ENCODE measurements at regions not wholly inside any gene's neighbourhood (a gene's known extent, or its start where the extent isn't known, plus 50 kb on each side); places are given as distances from the start of the nearest gene placed in this dataset.
"Not testable (repeated sequence)": the region's sequence is repeated elsewhere in the genome, so short reads cannot be mapped to it uniquely, and the experiment has no call there.

DNA sequence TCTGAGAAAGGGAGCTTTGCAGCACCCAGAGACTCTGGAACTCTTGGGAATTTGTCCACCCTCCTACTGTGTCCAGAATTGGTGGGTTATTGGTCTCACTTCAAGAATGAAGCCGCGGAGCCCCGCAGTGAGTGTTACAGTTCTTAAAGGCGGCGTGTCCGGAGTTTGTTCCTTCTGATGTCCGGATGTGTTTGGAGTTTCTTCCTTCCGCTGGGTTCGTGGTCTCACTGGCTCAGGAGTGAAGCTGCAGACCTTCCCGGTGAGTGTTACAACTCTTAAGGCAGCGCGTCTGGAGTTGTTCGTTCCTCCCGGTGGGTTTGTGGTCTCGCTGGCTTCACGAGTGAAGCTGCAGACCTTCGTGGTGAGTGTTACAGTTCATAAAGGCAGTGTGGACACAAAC lies 824.7 kb downstream of the LRRTM4 start:
- DNase-seq (ENCODE audit: low read depth): not testable (repeated sequence)

DNA sequence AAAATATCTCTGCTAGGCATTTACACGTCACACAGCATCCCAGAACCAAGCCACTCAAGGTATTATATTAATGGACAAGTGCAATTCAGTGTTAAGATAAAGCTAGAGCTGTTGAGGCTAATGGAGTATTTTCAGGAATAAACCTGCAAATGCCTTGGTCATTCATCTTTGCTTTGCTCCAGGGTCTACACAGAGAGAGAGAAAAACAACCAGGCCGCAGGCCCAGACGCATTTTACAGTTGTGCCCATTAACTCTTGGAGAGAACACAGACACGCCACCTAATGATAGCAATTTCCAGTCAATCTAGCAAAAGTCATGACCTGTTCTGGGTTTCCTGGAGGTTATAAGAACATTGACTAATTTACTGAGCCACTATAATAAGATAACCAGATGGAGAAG lies 829.3 kb downstream of the LRRTM4 start:
- DNase-seq (ENCODE audit: low read depth): no peak

DNA sequence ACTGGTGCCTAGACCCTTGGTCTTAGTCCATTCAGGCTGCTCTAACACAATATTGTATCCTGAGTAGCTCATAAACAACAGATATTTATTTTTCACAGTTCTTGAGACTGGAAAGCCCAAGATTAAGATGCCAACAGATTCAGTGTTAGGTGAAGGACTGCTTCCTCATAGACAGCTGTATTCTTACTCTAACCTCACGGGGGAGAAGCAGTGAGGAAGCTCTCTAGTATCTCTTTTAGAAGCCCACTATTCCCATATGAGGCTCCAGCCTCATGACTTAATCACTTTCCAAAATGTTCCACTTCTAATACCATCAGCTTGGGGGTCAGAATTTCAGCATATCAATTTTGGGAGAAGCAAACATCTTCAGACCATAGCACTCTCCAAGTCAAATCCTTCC lies 833.4 kb downstream of the LRRTM4 start:
- no peak for DNase-seq (ENCODE audit: low read depth)

DNA sequence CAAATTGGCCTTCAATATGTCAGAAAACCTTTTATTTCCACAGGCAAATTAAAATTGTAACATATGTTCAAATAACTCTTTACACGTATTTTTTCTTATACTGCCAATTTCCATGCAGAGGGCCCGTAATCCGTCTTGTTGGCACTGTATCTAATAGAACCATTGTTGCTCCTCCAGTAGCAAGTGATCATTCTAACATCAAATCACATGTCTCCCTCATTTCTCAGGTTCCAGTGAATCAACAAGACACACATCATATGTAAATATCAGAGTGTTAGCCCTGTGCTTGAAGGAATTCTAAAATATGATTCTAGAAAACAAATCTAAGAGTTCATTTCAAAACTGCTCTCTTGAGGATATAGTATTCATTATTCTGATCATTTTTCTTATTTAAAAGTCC lies 834.3 kb downstream of the LRRTM4 start:
- no peak for DNase-seq (ENCODE audit: low read depth)

DNA sequence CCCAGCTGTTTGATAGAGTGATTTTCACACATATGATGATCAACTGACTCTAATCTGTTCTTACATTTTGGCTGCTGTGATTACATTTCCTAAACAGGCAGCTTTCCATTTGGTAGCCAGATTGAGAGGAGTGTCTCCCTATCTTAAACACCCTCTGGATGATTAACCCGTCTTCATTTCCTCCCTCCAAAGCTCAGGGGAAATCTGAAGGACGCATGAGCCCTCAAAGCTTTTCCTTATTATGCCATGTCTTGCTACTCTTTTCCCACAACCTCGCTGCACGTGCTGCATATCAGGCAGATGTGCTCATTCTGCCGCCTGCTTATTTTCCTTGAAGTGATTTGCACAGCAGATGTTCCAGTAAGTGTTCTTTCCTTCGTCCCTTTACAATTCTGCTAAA lies 837.4 kb downstream of the LRRTM4 start:
- DNase-seq (ENCODE audit: low read depth): no peak

DNA sequence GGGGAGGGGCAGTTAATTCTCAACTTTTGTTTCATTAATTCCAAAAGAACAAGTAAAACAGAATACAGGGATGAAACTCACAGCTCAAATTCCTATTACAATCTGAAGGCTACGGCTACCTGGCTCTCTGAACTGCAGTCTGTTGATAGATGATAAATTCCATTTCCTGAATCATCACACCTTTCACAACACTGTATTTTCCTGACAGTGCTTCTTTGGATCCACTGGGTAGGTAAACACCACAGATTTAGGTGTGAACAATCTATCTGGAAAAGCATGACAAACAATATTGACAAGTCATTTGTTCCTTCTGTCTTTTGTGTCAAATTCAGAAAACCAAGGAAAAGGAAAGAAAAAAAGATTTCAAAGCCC lies 843.2 kb downstream of the LRRTM4 start:
- DNase-seq (ENCODE audit: low read depth): no peak

DNA sequence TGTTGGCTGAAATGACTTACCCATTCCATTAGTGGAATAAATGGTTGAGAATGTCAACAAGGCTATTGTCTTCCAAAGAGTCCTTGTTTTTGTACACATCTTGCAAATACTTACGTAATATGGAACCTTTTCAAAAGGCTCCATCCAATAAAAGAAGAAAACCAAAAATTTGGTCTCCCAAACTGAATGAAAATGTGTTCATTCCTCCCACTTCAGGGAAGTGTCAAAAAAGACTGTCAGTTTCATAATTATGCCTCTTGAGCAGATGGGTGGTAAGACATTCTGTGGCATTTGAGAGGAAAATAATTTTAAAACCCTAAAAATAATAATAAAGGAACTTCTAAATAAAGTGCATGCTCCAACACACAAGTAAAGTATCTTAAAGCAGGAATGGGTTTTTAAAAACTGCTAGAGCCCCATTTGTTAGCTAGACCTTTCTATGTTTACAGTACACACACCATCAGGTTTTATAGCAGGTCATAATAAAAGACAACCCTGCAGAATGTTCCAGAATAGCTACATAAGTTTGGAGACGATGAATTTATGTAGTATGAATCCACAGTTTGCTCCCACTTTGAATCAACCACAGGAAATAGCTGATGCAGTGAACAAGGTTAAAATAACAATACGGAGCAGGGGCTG lies 843.7 kb downstream of the LRRTM4 start:
- DNase-seq (ENCODE audit: low read depth): peak; percentile 8

DNA sequence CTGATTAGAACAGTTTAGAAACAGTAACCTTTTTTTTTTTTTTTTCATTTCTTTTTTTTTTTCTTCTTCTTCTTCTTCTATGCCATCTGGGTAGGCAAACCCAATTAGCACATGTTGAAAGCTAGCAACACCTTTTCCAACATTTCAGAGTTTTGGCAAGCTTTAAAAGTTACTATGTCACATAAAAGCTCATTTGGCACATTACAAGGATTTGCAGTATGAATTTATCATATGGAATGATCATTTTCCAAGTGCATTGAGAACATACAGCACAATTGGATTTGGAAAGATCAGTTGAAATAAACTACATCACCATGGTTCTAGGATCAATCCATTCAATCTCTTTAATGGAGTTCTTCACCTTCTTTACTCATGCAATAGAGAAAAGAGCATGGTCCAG lies 847.0 kb downstream of the LRRTM4 start:
- DNase-seq (ENCODE audit: low read depth): no peak

DNA sequence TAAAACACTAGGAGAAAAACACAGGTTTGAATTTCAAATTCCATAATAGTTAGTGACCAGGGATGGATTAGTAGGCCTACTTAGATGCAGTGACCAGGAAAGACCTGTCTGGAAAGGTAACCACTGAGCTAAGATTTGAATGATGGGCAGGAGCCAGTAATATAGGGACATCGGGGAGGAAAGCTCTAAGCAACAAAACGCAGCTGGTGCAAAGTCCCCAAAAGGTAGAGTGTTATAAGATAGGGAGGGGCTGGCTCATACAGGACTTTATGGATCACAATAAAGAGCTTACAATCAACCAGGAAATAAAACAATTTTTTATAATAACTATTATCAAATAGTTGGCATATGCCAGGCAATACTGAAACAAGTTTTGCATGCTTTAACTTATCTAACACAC lies 849.4 kb downstream of the LRRTM4 start:
- DNase-seq (ENCODE audit: low read depth): no peak

DNA sequence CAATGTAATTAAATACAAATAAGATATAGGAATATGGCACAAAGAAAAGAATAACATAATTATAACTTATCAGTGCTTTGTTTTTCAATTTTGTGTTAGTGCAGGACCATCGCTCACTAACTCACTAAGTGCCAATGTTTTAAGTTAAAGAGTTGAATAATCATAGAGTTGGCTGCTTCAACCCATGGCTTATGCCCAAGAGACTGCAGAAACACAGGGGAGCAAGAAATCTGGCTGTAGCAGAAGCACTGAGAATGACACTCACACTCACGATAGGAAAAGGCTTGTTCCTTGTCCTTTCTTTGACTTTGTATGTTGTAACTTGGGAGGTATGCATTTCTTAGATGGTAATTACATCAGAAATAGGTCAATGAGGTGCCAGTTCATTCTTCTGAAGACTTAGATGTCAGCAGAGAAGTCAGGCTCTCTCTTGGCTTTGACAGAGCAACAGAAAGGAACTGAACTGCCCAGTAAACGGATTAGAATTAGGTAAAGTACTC lies 852.2 kb downstream of the LRRTM4 start:
- no peak for DNase-seq (ENCODE audit: low read depth)

DNA sequence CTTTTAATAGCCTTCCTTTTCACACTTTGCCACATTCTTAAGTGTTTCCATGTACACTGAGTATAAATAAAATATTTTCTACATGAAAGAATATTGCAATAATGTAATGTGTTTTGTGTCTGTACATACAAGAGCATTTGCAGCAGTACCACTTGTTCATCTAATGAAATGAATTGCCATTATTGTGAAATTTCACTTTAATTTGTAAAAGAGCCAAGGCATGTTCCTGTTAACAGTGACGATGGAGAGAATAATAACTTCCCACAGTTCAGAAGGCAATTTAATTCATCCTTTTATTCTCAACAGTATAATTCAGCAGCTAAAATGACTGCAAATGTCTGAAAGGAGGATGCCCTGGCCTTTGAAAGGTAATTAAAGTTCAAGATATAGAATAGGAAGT lies 853.9 kb downstream of the LRRTM4 start:
- DNase-seq (ENCODE audit: low read depth): no peak

DNA sequence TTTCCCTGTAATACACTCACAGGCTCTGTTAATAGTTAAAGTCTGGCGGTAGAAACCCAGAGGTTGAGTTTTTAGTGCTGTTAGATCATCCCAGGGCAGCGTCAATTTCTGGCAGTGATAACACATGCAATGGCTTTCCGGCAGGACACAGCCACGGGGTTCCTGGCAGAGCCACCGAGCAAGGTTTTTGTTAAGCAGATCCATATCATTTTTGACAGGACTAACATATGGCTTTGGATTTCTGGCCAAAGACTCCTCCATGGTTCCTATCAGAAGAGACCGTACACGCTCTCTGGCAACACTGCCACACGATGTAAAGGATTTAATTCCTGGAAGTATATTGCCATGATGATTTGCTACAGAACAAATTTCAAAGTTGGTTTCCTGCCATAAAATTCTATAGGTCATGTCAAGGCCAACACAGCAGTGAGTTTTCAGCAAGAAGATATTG lies 854.3 kb downstream of the LRRTM4 start:
- DNase-seq (ENCODE audit: low read depth): no peak

DNA sequence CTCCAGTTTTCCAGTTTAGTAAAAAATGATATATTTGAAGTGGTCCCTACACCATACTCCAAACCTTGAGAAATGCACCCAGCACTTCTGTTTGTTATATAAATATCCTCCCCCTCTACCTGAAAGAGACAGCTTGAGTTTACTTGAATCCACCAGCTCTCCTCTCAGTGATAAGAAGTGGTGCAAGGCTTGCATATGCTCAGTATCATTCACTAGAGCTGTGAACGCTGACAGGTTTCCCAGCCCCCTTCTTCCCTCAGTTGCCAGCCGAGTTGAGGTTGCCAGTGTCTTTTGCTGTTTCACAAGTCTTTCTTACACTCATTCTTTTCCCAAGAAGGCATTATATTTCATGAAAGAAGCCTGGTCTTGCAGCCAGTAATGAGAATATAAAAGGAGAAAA lies 880.0 kb downstream of the LRRTM4 start:
- DNase-seq (ENCODE audit: low read depth): no peak

DNA sequence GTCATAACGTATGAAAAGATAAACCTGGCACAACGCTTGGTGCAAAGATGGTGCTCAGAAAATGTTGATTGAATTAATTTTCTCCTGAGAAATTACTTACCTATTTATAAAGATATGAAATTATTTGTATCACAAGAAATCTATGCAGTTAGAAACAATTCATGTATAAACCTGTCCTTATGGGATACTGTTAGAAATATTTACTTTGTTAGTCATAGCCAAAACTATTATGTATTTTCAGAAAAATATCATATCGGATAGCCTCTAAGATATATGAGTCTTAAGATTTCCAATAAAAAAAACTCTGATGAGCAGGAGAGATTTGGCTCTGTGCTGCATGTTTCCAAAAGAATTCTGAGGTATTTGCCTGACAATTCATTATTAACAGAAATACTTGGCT lies 880.7 kb downstream of the LRRTM4 start:
- DNase-seq (ENCODE audit: low read depth): no peak

DNA sequence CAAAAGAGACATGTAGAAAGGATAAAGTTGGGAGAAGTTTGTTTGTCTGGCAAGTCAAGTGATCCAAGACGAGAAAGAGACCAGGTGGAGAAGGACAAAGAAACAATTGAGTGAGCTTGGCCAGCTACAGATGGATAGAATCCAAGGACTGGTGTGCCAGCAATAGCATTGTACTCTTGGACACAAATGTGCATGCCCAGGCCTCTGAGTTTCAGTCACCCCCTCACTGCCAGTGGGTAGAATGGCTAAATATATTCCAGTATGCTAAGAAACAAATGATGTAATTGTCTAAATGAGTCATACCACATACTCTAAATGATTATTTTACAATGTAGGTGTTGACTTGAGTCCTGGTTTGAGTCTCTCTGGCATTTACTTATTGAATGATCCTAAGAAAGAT lies 881.3 kb downstream of the LRRTM4 start:
- DNase-seq (ENCODE audit: low read depth): no peak

DNA sequence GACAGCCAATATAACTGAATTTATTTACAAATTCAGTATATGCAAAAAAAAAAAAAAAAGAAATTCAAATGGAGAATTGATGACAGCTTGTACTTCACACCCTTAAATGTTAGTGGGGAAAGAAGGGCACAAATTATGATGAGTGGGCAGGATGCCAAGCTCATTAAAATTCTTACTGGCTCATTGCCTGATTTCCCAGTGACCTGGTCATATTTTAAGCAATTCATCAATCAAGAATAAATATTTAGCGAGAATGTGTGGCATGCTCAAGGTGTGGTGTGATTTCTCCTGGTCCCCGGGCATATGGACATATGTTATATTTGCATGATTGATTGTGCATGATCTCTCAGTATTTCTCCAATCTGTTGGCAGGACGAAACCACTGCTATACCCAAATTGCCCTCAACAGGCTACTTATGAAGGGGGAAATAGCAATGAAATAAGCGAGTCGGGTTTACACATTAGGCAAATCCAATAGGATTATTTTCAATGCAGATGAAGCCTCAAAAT lies 883.0 kb downstream of the LRRTM4 start:
- no peak for DNase-seq (ENCODE audit: low read depth)

DNA sequence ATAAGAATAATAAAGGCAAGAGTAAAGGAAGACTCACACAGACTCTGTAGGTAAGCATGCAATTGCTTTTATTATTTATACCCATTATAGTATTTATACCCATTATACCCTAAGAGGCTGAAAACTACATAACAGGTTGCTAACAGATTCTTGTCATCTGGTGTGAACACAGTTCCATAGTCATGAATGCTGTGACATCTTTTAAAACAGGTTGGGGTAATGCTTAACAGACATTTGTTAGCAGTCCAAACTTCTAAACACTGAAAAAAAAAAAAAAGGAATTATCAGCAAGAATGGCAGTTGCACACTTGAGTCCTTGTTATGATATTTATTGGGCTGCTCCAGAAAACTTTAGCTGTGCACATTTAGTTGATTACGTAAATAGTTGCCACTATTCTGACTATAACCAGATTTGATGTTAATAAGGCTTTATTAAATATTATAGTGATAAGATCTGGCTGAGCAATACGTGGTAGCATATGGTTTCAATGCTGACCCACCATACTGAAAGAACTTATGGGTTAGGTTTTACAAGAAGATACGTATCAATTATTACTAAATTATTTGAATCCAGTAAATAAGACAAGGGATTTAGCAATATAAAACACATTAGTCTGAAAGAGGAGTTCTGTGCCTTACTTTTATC lies 888.8 kb downstream of the LRRTM4 start:
- no peak for DNase-seq (ENCODE audit: low read depth)

DNA sequence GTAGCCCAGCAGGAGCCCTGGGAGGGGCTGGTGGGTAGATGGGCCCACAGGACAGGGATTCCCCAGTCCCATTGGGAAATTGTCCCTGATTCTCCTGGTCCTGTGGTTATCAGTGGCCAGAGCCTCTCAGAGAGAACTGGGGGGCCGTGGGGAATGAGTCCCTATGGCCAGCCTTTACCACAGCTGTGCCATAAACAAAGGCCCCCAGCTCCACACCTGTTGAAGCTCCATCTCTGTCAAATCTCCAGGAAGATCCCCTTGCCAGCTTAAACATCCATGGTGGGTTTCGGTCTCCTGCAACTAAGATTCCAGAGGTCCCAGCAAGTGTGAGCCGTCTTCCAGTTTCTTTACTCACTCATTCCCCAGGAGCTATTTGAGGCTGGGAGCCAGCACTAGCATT lies 897.1 kb downstream of the LRRTM4 start:
- no peak for DNase-seq (ENCODE audit: low read depth)

DNA sequence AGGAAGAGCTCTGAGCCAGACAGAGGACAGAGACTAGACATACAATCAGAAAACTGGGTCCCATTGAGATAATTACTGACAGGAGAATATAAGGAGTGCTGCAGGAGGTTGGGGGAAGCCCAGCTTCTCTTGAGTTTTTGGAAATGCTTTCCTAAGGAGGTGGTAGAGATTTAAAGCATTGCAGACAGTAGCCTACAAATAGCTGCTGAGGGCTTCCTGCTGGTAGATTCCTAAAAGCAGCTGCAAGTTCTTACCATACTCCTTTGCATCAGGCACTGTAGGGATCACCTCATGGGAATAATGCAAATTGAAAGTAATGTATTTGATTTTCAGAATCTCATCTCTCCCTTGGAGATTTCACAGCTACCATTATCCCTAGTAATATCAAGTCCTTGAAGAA lies 902.6 kb upstream of the GCFC2 start:
- no peak for DNase-seq (ENCODE audit: low read depth)

DNA sequence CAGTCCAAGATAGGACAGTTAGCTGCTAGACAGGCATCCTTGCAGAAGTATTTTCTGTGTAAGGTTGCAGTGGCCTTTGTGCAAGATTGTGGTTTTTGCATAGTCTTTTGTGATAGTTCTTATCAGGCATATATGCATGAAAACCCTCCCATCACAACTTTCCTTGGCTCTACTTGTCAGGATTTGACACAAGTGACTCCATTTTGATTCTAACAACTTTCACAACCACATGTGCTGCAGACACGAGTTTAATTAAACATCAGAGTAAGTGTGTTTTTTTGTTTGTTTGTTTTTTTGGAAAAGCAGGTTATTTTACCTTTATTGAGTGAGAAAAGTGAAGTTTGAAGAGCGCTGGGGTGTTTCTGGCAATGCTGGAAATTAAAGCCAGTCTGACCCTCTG lies 902.0 kb upstream of the GCFC2 start:
- no peak for DNase-seq (ENCODE audit: low read depth)

DNA sequence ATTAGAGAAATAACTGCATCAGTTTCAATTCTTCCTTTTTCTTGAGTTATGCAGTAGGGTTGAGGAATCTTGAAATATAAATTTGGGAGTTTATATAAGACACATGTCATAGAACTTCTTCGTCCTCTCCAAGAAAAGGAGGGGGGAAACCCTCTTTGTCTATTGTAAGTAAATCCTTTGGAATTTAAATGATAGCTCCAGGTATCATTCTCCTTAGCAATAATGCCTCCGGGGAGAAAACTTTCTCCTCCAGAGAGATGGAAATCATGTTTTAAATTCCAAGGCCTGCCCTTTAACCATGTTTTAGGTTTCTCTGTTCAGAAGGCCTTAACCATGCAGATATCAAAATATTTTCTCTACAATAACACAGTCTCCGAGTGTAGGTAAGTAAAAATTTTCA lies 899.7 kb upstream of the GCFC2 start:
- DNase-seq (ENCODE audit: low read depth): no peak

DNA sequence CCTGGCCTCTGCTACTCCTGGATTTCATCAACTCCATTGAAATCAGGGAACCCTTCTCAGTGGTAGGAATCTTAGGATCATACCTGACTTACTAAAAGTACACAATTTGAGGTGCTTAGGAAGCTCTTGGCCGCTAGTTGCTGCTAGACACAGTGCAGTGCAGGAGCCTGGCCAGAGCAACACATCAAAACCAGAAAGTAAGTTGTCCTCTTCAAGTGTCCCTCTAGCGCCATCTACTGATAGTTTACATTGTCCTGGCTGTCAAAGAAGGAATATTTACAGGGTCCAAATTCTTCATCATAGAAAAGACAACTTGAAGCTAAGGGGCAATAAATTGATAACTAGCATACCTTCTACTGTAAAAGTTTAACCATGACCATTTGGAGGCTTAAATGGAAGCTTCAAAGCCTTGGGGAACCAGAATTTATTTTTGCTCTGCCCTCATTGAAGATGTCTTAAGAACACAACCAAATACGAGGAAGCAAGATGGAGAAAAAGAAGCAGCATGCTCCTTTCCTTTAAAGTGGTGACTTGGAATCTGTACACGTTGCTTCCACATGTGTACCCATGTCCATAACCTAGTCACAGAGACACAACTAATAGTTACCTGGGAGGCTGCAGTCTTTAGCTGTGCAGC lies 889.1 kb upstream of the GCFC2 start:
- DNase-seq (ENCODE audit: low read depth): peak; percentile 83

DNA sequence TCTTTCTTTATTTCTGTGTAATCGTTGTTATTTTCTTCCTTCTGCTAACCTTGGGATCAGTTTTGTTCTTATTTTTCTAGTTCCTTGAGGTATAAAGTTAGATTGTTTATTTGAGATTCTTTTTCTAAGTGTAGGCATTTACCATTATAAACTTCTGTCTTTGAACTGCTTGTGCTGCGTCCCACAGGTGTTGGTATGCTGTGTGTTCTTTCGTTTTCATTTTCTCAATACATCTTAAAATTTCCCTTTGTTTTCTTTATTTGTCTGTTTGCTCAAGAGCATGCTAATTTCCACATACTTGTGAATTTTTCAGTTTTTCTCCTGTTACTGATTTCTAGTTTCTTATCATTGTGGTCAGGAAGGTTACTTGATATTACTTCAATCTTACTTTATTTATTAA lies 873.8 kb upstream of the GCFC2 start:
- DNase-seq (ENCODE audit: low read depth): no peak

All from iris pigment epithelial cell (primary cell).